ENCODE measurements at regions not wholly inside any gene's neighbourhood (a gene's known extent, or its start where the extent isn't known, plus 50 kb on each side); places are given as distances from the start of the nearest gene placed in this dataset.
"Not testable (repeated sequence)": the region's sequence is repeated elsewhere in the genome, so short reads cannot be mapped to it uniquely, and the experiment has no call there.

DNA sequence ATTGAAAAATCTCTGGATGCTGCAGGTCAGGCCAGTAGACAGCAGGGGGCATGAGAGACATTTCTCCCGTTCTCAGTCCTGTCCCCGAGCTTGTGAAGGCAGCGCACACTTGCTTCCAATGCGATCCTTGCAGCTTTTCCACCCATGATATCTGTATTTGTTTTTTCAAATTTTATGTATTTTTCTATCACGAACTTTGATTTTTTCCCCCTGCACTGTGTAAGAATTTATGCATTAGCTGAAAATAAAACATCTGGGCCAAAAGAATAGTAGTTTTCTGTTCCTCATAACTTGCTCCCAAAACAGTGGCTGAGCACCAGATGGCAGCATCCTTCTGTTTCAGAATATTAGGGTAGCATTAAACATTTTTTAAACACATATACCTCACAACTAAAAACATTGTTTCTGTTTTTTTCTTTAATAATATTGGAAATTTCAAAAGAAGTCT is 90.9 kb upstream of the PABPC3 start:
- not testable (repeated sequence) for TF ChIP-seq CTCF (IDR thresholded peaks at IDR 0.05); TCF7 (CRISPR knock-in tag; IDR thresholded peaks at IDR 0.05; ENCODE audit: low read depth); NFYB (CRISPR knock-in tag; conservative IDR thresholded peaks at IDR 0.05; ENCODE audit: low read depth); MLX (CRISPR knock-in tag; IDR thresholded peaks at IDR 0.05); ELF4 (CRISPR knock-in tag; IDR thresholded peaks at IDR 0.05; ENCODE audit: low read depth); ZNF232 (CRISPR knock-in tag; IDR thresholded peaks at IDR 0.05); FOXK1 (CRISPR knock-in tag; IDR thresholded peaks at IDR 0.05)
